ENCODE measurements at regions not wholly inside any gene's neighbourhood (a gene's known extent, or its start where the extent isn't known, plus 50 kb on each side); places are given as distances from the start of the nearest gene placed in this dataset.

- TF ChIP-seq, protein P1, sequence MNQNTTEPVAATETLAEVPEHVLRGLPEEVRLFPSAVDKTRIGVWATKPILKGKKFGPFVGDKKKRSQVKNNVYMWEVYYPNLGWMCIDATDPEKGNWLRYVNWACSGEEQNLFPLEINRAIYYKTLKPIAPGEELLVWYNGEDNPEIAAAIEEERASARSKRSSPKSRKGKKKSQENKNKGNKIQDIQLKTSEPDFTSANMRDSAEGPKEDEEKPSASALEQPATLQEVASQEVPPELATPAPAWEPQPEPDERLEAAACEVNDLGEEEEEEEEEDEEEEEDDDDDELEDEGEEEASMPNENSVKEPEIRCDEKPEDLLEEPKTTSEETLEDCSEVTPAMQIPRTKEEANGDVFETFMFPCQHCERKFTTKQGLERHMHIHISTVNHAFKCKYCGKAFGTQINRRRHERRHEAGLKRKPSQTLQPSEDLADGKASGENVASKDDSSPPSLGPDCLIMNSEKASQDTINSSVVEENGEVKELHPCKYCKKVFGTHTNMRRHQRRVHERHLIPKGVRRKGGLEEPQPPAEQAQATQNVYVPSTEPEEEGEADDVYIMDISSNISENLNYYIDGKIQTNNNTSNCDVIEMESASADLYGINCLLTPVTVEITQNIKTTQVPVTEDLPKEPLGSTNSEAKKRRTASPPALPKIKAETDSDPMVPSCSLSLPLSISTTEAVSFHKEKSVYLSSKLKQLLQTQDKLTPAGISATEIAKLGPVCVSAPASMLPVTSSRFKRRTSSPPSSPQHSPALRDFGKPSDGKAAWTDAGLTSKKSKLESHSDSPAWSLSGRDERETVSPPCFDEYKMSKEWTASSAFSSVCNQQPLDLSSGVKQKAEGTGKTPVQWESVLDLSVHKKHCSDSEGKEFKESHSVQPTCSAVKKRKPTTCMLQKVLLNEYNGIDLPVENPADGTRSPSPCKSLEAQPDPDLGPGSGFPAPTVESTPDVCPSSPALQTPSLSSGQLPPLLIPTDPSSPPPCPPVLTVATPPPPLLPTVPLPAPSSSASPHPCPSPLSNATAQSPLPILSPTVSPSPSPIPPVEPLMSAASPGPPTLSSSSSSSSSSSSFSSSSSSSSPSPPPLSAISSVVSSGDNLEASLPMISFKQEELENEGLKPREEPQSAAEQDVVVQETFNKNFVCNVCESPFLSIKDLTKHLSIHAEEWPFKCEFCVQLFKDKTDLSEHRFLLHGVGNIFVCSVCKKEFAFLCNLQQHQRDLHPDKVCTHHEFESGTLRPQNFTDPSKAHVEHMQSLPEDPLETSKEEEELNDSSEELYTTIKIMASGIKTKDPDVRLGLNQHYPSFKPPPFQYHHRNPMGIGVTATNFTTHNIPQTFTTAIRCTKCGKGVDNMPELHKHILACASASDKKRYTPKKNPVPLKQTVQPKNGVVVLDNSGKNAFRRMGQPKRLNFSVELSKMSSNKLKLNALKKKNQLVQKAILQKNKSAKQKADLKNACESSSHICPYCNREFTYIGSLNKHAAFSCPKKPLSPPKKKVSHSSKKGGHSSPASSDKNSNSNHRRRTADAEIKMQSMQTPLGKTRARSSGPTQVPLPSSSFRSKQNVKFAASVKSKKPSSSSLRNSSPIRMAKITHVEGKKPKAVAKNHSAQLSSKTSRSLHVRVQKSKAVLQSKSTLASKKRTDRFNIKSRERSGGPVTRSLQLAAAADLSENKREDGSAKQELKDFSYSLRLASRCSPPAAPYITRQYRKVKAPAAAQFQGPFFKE (tag by site-specific recombination; IDR thresholded peaks at IDR 0.05; ENCODE audit: borderline replicate concordance), result no peak
- TF ChIP-seq, protein P2, sequence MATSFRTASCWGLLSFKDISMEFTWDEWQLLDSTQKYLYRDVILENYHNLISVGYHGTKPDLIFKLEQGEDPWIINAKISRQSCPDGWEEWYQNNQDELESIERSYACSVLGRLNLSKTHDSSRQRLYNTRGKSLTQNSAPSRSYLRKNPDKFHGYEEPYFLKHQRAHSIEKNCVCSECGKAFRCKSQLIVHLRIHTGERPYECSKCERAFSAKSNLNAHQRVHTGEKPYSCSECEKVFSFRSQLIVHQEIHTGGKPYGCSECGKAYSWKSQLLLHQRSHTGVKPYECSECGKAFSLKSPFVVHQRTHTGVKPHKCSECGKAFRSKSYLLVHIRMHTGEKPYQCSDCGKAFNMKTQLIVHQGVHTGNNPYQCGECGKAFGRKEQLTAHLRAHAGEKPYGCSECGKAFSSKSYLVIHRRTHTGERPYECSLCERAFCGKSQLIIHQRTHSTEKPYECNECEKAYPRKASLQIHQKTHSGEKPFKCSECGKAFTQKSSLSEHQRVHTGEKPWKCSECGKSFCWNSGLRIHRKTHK (tag by site-specific recombination; IDR thresholded peaks at IDR 0.05), result no peak
- no peak for TF ChIP-seq ZSCAN18 (tag by site-specific recombination; IDR thresholded peaks at IDR 0.05)
Measured at GRCh38 chr13:105790923-105791322, 744.5 kb downstream of the EFNB2 start (continued).

- H3K36me3 ChIP-seq (ENCODE audit: control insufficient read depth in 2 of 2, insufficient read depth in 1 of 2, low read length in 2 of 2), result no peaks in the 10 kb centered on the region
- H3K4me3 ChIP-seq (ENCODE audit: low read depth, low read length), result no peak overlapping the region
- H3K27ac ChIP-seq (ENCODE audit: extremely low read depth, low read depth, low read length), result no peak overlapping the region
- H3K4me1 ChIP-seq (ENCODE audit: control insufficient read depth, insufficient read depth, low read length), result no peaks in the 10 kb centered on the region
- ChIA-PET CTCF (interaction anchor here (0.7 kb wide), 1 partner anchor 586 kb away, joined by 3 read pairs; no protein-coding TSS in a partner anchor), POLR2A (no interaction called here)
- no peak for TF ChIP-seq ZNF366 (tag by site-specific recombination; conservative IDR thresholded peaks at IDR 0.05)
- TF ChIP-seq ZNF701 (tag by site-specific recombination; IDR thresholded peaks at IDR 0.05), result no peak
- TF ChIP-seq ZBTB1 (tag by site-specific recombination; IDR thresholded peaks at IDR 0.05), result no peak
- no peak for TF ChIP-seq GLIS1 (tag by site-specific recombination; IDR thresholded peaks at IDR 0.05)
- no peak for TF ChIP-seq ZNF169 (tag by site-specific recombination; IDR thresholded peaks at IDR 0.05)
- no peak for TF ChIP-seq ZNF391 (tag by site-specific recombination; IDR thresholded peaks at IDR 0.05; ENCODE audit: borderline replicate concordance, low read depth)
- TF ChIP-seq HOXD13 (CRISPR knock-in tag; IDR thresholded peaks at IDR 0.05; ENCODE audit: borderline replicate concordance), result no peak
- no peak for TF ChIP-seq ZNF48 (tag by site-specific recombination; IDR thresholded peaks at IDR 0.05)
- TF ChIP-seq ZNF221 (tag by site-specific recombination; IDR thresholded peaks at IDR 0.05; ENCODE audit: borderline replicate concordance), result no peak
- no peak for TF ChIP-seq PRDM1 (tag by site-specific recombination; IDR thresholded peaks at IDR 0.05)
- TF ChIP-seq ZNF248 (tag by site-specific recombination; IDR thresholded peaks at IDR 0.05), result no peak
- TF ChIP-seq ZNF311 (tag by site-specific recombination; IDR thresholded peaks at IDR 0.05; ENCODE audit: borderline replicate concordance), result no peak
- H3K9me3 ChIP-seq (ENCODE audit: control insufficient read depth, insufficient read depth, low read depth, low read length), result no peaks in the 10 kb centered on the region
Measured at GRCh38 chr13:105788530-105788929, 746.9 kb downstream of the EFNB2 start.

- H3K4me1 ChIP-seq (ENCODE audit: control insufficient read depth, insufficient read depth, low read length), result no peaks in the 10 kb centered on the region
- ChIA-PET CTCF (interaction anchor here (0.6 kb wide), 1 partner anchor 556 kb away, joined by 4 read pairs; no protein-coding TSS in a partner anchor), POLR2A (no interaction called here)
- H3K9me3 ChIP-seq (ENCODE audit: control insufficient read depth, insufficient read depth, low read depth, low read length), result no peaks in the 10 kb centered on the region
- H3K27ac ChIP-seq (ENCODE audit: extremely low read depth, low read depth, low read length), result no peak overlapping the region
- H3K4me3 ChIP-seq (ENCODE audit: low read depth, low read length), result no peak overlapping the region
- no peaks in the 10 kb centered on the region for H3K36me3 ChIP-seq (ENCODE audit: control insufficient read depth in 2 of 2, insufficient read depth in 1 of 2, low read length in 2 of 2)
- TF ChIP-seq, protein P3, sequence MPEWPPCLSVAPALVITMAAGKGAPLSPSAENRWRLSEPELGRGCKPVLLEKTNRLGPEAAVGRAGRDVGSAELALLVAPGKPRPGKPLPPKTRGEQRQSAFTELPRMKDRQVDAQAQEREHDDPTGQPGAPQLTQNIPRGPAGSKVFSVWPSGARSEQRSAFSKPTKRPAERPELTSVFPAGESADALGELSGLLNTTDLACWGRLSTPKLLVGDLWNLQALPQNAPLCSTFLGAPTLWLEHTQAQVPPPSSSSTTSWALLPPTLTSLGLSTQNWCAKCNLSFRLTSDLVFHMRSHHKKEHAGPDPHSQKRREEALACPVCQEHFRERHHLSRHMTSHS (tag by site-specific recombination; IDR thresholded peaks at IDR 0.05), result no peak
- TF ChIP-seq RBAK (tag by site-specific recombination; IDR thresholded peaks at IDR 0.05) (no peak), ZNF211 (tag by site-specific recombination; IDR thresholded peaks at IDR 0.05; ENCODE audit: low read depth) (no peak), ZNF777 (tag by site-specific recombination; IDR thresholded peaks at IDR 0.05; ENCODE audit: borderline replicate concordance) (no peak), ZNF248 (tag by site-specific recombination; IDR thresholded peaks at IDR 0.05) (no peak), ZNF658 (tag by site-specific recombination; IDR thresholded peaks at IDR 0.05) (no peak), ZBTB21 (tag by site-specific recombination; IDR thresholded peaks at IDR 0.05) (no peak), ZNF629 (tag by site-specific recombination; IDR thresholded peaks at IDR 0.05) (no peak), ZNF585B (tag by site-specific recombination; IDR thresholded peaks at IDR 0.05) (no peak)
- TF ChIP-seq, protein P4, sequence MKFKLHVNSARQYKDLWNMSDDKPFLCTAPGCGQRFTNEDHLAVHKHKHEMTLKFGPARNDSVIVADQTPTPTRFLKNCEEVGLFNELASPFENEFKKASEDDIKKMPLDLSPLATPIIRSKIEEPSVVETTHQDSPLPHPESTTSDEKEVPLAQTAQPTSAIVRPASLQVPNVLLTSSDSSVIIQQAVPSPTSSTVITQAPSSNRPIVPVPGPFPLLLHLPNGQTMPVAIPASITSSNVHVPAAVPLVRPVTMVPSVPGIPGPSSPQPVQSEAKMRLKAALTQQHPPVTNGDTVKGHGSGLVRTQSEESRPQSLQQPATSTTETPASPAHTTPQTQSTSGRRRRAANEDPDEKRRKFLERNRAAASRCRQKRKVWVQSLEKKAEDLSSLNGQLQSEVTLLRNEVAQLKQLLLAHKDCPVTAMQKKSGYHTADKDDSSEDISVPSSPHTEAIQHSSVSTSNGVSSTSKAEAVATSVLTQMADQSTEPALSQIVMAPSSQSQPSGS (tag by site-specific recombination; IDR thresholded peaks at IDR 0.05; ENCODE audit: low read depth), result no peak
Measured at GRCh38 chr13:105787632-105788031, 747.8 kb downstream of the EFNB2 start.
